Fibroblast of lung (primary cell): ENCODE measurements at regions not wholly inside any gene's neighbourhood (a gene's known extent, or its start where the extent isn't known, plus 50 kb on each side); places are given as distances from the start of the nearest gene placed in this dataset.

Source experiments
- EZH2 ChIP-seq: IDR thresholded peaks from 2 replicates; pipeline ENCODE4 v1.5.1; 2012; ENCODE audit warnings: low read length, control low read depth, mild to moderate bottlenecking; ENCODE audit errors: missing control alignments
- TF ChIP-seq, protein P1 (sequence below), 2 donors: IDR thresholded peaks in 1 of 2; conservative IDR thresholded peaks in 1 of 2; 1 replicate in 1 of 2; 2 replicates in 1 of 2; pipeline ENCODE4 v1.5.1; 2011 to 2012; ENCODE audit warnings: low read length in 2 of 2, control low read depth in 1 of 2, inconsistent platforms in 1 of 2, low read depth in 1 of 2, mild to moderate bottlenecking in 1 of 2

DNA sequence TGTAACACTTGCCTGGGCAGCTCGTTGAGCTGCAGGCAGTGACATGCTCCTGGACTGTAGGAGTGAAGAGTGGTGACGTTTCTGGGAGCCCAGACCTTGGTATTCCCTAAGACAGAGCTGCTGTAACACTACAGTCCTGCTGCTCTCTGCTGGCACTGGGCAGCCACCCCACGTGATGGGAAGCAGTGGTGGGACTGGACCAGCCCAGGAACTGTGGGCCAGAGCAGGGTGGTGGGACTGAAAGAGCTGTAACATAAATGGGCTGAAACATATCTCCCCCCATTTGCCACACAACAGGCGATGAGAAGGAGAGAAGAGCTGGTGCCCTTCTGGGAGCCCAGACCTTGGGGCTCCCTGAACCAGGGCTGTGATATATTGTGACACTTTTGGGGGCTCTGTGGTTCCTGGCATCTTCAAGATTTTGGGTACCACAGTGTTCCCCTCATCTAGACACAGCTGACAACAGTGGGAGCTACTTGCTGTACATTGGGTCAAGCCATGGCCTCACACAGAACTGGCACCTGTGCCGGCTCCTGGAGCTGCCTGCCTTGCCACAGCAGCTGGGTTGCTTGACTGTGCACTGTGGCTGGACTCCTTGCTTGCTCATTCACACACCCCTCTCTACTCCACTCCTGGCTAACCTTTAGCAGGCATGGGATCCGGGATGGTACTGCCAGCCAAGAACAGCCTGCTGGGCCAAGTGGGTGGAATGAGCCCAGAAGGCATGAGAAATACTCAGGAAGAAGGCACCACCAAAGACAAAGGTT lies 161.3 kb upstream of the PCDH15 start:
- TF ChIP-seq, protein P1, sequence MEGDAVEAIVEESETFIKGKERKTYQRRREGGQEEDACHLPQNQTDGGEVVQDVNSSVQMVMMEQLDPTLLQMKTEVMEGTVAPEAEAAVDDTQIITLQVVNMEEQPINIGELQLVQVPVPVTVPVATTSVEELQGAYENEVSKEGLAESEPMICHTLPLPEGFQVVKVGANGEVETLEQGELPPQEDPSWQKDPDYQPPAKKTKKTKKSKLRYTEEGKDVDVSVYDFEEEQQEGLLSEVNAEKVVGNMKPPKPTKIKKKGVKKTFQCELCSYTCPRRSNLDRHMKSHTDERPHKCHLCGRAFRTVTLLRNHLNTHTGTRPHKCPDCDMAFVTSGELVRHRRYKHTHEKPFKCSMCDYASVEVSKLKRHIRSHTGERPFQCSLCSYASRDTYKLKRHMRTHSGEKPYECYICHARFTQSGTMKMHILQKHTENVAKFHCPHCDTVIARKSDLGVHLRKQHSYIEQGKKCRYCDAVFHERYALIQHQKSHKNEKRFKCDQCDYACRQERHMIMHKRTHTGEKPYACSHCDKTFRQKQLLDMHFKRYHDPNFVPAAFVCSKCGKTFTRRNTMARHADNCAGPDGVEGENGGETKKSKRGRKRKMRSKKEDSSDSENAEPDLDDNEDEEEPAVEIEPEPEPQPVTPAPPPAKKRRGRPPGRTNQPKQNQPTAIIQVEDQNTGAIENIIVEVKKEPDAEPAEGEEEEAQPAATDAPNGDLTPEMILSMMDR (conservative IDR thresholded peaks at IDR 0.05 in 1 of 2, IDR thresholded peaks at IDR 0.05 in 1 of 2; ENCODE audit: low read depth in 1 of 2, low read length in 2 of 2): no peak
- TF ChIP-seq EZH2: no peak
